ENCODE measurements at regions not wholly inside any gene's neighbourhood (a gene's known extent, or its start where the extent isn't known, plus 50 kb on each side); places are given as distances from the start of the nearest gene placed in this dataset.

- DNase-seq (ENCODE audit: low read depth), result no peak
- TF ChIP-seq CTCF (conservative IDR thresholded peaks at IDR 0.05; ENCODE audit: low read depth, low read length), result no peak
- H3K4me3 ChIP-seq (ENCODE audit: low read length), result no peak overlapping the region
Observed at GRCh38 chr5:54619731-54620130, 102.2 kb downstream of the SNX18 start.

- no peak overlapping the region for H3K4me3 ChIP-seq (ENCODE audit: low read length)
- no peak for TF ChIP-seq CTCF (conservative IDR thresholded peaks at IDR 0.05; ENCODE audit: low read depth, low read length)
- no peak for DNase-seq (ENCODE audit: low read depth)
Observed at GRCh38 chr5:54616518-54617220, 99.1 kb downstream of the SNX18 start.

GRCh38 chr5:54616031-54616430, 98.5 kb downstream of the SNX18 start:
- no peak overlapping the region for H3K4me3 ChIP-seq (ENCODE audit: low read length)
- TF ChIP-seq CTCF (conservative IDR thresholded peaks at IDR 0.05; ENCODE audit: low read depth, low read length), result no peak
- peak; percentile 10 for DNase-seq (ENCODE audit: low read depth)

GRCh38 chr5:54615381-54615780, 97.8 kb downstream of the SNX18 start:
- H3K4me3 ChIP-seq (ENCODE audit: low read length), result no peak overlapping the region
- DNase-seq (ENCODE audit: low read depth), result no peak
- TF ChIP-seq CTCF (conservative IDR thresholded peaks at IDR 0.05; ENCODE audit: low read depth, low read length), result no peak

GRCh38 chr5:54612711-54613110, 95.2 kb downstream of the SNX18 start:
- H3K4me3 ChIP-seq (ENCODE audit: low read length), result no peak overlapping the region
- DNase-seq (ENCODE audit: low read depth), result no peak
- no peak for TF ChIP-seq CTCF (conservative IDR thresholded peaks at IDR 0.05; ENCODE audit: low read depth, low read length)

GRCh38 chr5:54611290-54611951, 93.9 kb downstream of the SNX18 start:
- no peak for DNase-seq (ENCODE audit: low read depth)
- no peak for TF ChIP-seq CTCF (conservative IDR thresholded peaks at IDR 0.05; ENCODE audit: low read depth, low read length)
- H3K4me3 ChIP-seq (ENCODE audit: low read length), result no peak overlapping the region

Data from retinal pigment epithelial cell (primary cell).